Esophagus squamous epithelium (tissue), 5 donors: ENCODE measurements at regions not wholly inside any gene's neighbourhood (a gene's known extent, or its start where the extent isn't known, plus 50 kb on each side); places are given as distances from the start of the nearest gene placed in this dataset.
A peak's percentile ranks its signal among the peaks of the same experiment; 100 is the strongest.

Experiments
- DNase-seq: peaks from one replicate; lab custom pipeline; 2025; lab: John Stamatoyannopoulos, UW
- H3K27ac ChIP-seq, 4 donors: fragments of 200-600 bp; sonication (generic); one replicate each; pipeline ENCODE4 v1.5.1; 2016 to 2019; ENCODE audit warnings: mild to moderate bottlenecking in 1 of 4
- H3K27me3 ChIP-seq, 4 donors: fragments of 200-600 bp; sonication (generic); 1 replicate in 3 of 4; 2 replicates in 1 of 4; pipeline versions ENCODE4 v1.5.1 to v1.6.0; 2017 to 2021; ENCODE audit warnings: antibody characterized with exemption in 1 of 4
- H3K36me3 ChIP-seq, 3 donors: fragments of 200-600 bp; sonication (generic); one replicate each; pipeline ENCODE4 v1.5.1; 2016 to 2019
- H3K4me1 ChIP-seq, 3 donors: fragments of 200-600 bp; sonication (generic); one replicate each; pipeline ENCODE4 v1.5.1; 2017 to 2019
- H3K4me3 ChIP-seq, 4 donors: fragments of 200-600 bp; sonication (generic); 1 replicate in 3 of 4; 2 replicates in 1 of 4; pipeline ENCODE4 v1.5.1; 2016 to 2019; ENCODE audit warnings: mild to moderate bottlenecking in 2 of 4, moderate library complexity in 1 of 4
- H3K9me3 ChIP-seq, 3 donors: fragments of 200-600 bp; sonication (generic); one replicate each; pipeline ENCODE4 v1.5.1; 2016 to 2019
- CTCF ChIP-seq, 6 experiments: fragments of 450-650 bp in 4 of 6; fragments of 200-600 bp in 2 of 6; sonication (generic) in 2 of 6; IDR thresholded peaks; one replicate each; pipeline ENCODE4 v1.5.1; 2016 to 2019; ENCODE audit warnings: antibody characterized with exemption in 6 of 6, mild to moderate bottlenecking in 4 of 6, moderate library complexity in 4 of 6
- POLR2A ChIP-seq, 4 donors: fragments of 450-650 bp; IDR thresholded peaks; one replicate each; pipeline ENCODE4 v1.6.1; 2017; ENCODE audit warnings: antibody characterized with exemption in 4 of 4, mild to moderate bottlenecking in 4 of 4, moderate library complexity in 3 of 4
- WGBS, 2 donors: methylation state at CpG; one replicate each; pipeline ENCODE4 v1.1.5; 2018; 5-methylcytosine and 5-hydroxymethylcytosine counted together
- intact Hi-C: fragments of 100-400 bp; cut with DNase I; formaldehyde crosslinking; loops from one replicate; pipeline ENCODE4 v1.15.0; 2022
- donor health status: DM: yes; HTN: yes; CAD: no.

- DNase-seq, result no peak
- Histone ChIP-seq H3K4me3 (peak overlapping the region in 1 of 4 donors; percentile 42), H3K27ac (no peak overlapping the region), H3K9me3 (no peaks in the 10 kb centered on the region), H3K27me3 (peaks cover 0 to 58% (median 0%) of the 10 kb centered on the region in 4 donors), H3K4me1 (peaks cover 0 to 24% (median 11%) of the 10 kb centered on the region in 3 donors), H3K36me3 (no peaks in the 10 kb centered on the region)
- intact Hi-C loops, result loop anchor here (10.0 kb wide), 1 partner anchor 240 kb away; no protein-coding TSS in a partner anchor
- 42 to 54% methylated on average over 5 of the region's 5 CpGs for WGBS, 2 donors
- TF ChIP-seq CTCF (IDR thresholded peaks at IDR 0.05) (no peak), POLR2A (IDR thresholded peaks at IDR 0.05) (no peak)
These were observed 100.9 kb upstream of the PRDM1 start for GRCh38 chr6:105985098-105985815.

DNA sequence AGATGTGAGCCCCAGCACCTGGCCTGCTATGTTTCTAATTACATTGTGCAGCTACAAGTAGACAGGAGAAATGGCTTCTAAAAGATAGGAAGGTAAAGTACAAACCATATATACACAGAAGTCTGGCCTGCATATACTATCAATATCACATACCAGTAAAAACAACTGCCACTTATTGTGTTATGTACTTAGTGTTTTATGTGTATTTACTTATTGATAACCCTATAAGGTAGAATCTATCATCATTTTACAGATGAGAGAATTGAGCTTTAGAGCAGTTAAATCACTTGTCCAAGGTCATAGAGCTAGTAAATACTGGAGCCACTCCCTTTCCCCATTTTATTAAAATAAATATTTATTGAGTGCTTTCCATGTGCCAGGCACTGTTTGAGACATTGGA is 102.4 kb upstream of the PRDM1 start:
- no peak for DNase-seq

DNA sequence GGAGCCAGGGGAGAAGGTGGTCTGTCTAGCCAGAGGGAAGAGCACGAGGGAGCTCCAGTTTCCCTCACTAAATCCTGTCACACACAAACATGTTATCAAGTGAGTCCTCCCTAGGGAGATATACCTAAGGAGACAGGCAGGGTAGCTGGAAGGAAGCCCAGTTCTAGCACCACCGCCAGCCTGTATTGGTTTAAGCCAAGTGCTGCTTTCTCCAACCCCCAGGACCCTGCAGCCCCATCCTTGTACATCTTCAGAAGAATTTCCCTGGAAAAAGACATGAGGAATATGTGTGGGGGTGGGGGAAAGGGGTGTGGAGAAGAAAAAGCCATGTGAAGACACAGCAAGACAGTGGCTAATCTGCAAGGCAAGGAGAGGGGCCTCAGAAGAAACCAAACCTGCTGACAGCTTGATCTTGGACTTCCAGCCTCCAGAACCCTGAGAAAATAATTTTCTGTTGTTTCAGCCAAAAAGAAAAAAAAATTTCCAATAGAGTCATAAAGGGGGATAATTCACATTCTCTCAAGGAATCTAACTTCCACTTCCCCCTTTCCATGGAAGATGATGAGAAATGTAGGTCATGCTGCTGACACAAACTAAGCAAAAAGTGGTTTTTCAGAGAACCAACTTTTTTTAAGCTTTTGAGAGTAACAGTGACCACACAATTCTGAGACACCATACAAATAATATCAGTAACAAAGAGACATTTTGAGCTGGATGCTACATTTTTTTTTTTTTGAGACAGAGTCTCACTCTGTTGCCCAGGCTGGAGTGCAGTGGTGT is 103.2 kb upstream of the PRDM1 start:
- WGBS, 2 donors, result 73 to 80% methylated on average over 1 to 2 of the region's 2 CpGs
- DNase-seq, result no peak
- Histone ChIP-seq H3K4me3 (no peak overlapping the region), H3K4me1 (peaks cover 0 to 24% (median 11%) of the 10 kb centered on the region in 3 donors), H3K9me3 (no peaks in the 10 kb centered on the region), H3K36me3 (no peaks in the 10 kb centered on the region), H3K27ac (no peak overlapping the region), H3K27me3 (peaks cover 0 to 54% (median 0%) of the 10 kb centered on the region in 4 donors)
- no peak for TF ChIP-seq POLR2A (IDR thresholded peaks at IDR 0.05)
- no peak for TF ChIP-seq CTCF (IDR thresholded peaks at IDR 0.05)
- intact Hi-C loops, result loop anchor here (10.0 kb wide), 1 partner anchor 238 kb away; no protein-coding TSS in a partner anchor

More for the DNA sequence above, 102.4 kb upstream of the PRDM1 start:
- H3K4me1 ChIP-seq, result peaks cover 0 to 24% (median 11%) of the 10 kb centered on the region in 3 donors
- H3K27me3 ChIP-seq, result peaks cover 0 to 55% (median 0%) of the 10 kb centered on the region in 4 donors
- H3K9me3 ChIP-seq, result no peaks in the 10 kb centered on the region
- intact Hi-C loops, result loop anchor here (10.0 kb wide), 1 partner anchor 239 kb away; no protein-coding TSS in a partner anchor
- H3K36me3 ChIP-seq, result no peaks in the 10 kb centered on the region
- no peak for TF ChIP-seq CTCF (IDR thresholded peaks at IDR 0.05)
- TF ChIP-seq POLR2A (IDR thresholded peaks at IDR 0.05), result no peak
- H3K4me3 ChIP-seq, result no peak overlapping the region
- H3K27ac ChIP-seq, result no peak overlapping the region

GRCh38 chr6:105981888-105982358 is 104.2 kb upstream of the PRDM1 start:
- TF ChIP-seq POLR2A (IDR thresholded peaks at IDR 0.05) (no peak), CTCF (IDR thresholded peaks at IDR 0.05) (no peak)

More at GRCh38 chr6:105981888-105982358, 104.2 kb upstream of the PRDM1 start:
- Histone ChIP-seq H3K4me3 (peak overlapping the region in 3 of 4 donors; percentile 33 to 61 (median 46)), H3K4me1 (peaks cover 0 to 24% (median 11%) of the 10 kb centered on the region in 3 donors), H3K27ac (no peak overlapping the region), H3K36me3 (no peaks in the 10 kb centered on the region), H3K27me3 (peaks cover 0 to 54% (median 0%) of the 10 kb centered on the region in 4 donors), H3K9me3 (no peaks in the 10 kb centered on the region)
- WGBS, 2 donors, result 87 to 96% methylated on average over 7 to 10 of the region's 15 CpGs
- intact Hi-C loops, result loop anchor here (10.0 kb wide), 1 partner anchor 237 kb away; no protein-coding TSS in a partner anchor
- DNase-seq, result no peak
